ENCODE measurements at regions not wholly inside any gene's neighbourhood (a gene's known extent, or its start where the extent isn't known, plus 50 kb on each side); places are given as distances from the start of the nearest gene placed in this dataset.

- DNase-seq (ENCODE audit: low read depth in 2 of 3, low spot score in 1 of 3) = no peak
Measured at GRCh38 chr3:72102112-72102616, 317.2 kb upstream of the PROK2 start.

GRCh38 chr3:72101494-72101893 lies 316.5 kb upstream of the PROK2 start:
- DNase-seq (ENCODE audit: low read depth in 2 of 3, low spot score in 1 of 3) = no peak

DNA sequence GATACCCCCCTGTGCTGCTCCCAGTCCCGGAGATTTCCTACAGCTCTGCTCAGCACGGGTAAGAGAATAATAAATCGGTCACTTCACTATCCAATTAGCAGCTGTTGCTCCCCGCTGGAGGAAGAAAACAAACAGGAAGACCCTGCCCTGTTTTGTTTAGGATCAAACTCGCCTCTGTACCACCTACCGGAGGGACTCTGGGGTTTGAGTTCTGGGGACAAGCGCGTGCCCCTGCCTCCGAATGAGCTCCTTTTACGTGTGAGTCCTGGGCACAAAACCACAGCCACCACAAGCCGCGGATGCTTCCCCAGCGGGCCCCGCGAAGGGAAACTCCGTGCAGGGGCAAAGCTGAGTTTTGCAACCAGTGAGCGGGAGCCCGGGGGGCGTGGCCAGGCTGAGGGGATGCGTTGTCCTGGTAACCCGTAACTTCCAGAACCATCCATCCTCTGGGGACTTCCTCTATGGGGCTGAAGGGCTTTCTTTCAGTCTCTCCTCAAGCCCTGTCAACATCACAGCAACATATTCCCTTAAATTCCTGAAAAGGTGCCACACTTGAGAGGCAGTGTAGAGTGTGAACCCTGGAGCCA lies 315.7 kb upstream of the PROK2 start:
- peak; percentile 78 to 83 (median 80) for DNase-seq (ENCODE audit: low read depth in 2 of 3, low spot score in 1 of 3)

DNA sequence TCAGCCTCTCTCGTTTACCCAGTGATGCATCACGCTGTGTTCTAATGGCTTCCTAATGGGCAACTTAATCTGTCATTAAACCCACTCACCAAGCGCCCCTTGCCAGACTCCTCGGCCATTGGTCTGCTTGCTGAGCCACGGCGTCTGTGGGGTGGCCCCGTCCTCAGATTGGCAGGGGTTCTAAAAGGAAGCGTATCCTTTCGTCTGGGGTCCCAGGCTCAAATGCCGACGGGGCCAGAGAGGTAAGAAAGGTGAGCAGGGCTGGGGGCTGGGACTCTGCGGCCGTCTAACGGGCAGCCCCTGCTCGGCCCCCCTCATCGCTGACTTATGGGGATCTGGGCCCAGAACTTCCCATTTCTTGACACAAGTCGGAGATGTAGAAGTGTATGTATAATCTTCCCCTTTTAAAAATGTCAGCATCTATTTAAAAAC lies 315.1 kb upstream of the PROK2 start:
- no peak for DNase-seq (ENCODE audit: low read depth in 2 of 3, low spot score in 1 of 3)

GRCh38 chr3:72099326-72100079 lies 314.6 kb upstream of the PROK2 start:
- no peak for DNase-seq (ENCODE audit: low read depth in 2 of 3, low spot score in 1 of 3)

- DNase-seq (ENCODE audit: low read depth in 2 of 3, low spot score in 1 of 3) = no peak
Measured at GRCh38 chr3:72097053-72097452, 312.1 kb upstream of the PROK2 start.

GRCh38 chr3:72095521-72095920 lies 310.6 kb upstream of the PROK2 start:
- DNase-seq (ENCODE audit: low read depth in 2 of 3, low spot score in 1 of 3) = no peak

- DNase-seq (ENCODE audit: low read depth in 2 of 3, low spot score in 1 of 3) = no peak
Measured at GRCh38 chr3:72093992-72094334, 309.0 kb upstream of the PROK2 start.

DNA sequence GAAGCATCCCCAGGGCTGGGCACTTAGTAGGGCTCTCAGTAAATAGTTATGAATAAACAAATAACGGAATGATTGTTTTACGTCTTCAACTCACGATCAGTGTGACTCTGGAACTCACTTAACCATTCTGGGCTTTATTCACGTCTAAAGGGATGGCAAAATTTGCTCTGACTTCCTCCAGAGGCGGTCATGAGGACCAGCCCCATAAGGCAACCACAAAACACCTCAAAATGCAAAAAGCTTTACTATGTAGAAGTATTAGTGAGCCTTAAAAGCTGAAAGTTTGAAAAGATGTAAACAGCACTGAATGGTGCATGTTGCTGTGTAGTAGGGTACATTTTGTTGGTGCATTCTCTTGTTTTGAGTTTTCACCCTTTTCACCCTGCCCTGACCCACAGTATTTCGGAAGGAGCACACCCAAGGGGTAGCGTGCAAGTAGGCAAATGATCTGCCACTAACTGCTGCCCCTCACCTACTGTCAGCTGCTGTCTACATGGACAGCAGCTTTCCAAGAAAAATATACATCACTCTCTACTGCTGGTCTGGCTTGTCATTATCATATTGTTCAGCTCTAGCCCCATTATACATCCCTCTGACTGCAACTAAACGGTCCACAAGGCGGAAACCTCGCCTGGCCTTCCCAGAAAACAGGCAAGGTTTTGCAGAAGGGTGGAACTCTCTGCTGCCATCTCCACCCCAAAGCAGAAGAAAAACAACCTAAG lies 308.5 kb upstream of the PROK2 start:
- no peak for DNase-seq (ENCODE audit: low read depth in 2 of 3, low spot score in 1 of 3)

DNA sequence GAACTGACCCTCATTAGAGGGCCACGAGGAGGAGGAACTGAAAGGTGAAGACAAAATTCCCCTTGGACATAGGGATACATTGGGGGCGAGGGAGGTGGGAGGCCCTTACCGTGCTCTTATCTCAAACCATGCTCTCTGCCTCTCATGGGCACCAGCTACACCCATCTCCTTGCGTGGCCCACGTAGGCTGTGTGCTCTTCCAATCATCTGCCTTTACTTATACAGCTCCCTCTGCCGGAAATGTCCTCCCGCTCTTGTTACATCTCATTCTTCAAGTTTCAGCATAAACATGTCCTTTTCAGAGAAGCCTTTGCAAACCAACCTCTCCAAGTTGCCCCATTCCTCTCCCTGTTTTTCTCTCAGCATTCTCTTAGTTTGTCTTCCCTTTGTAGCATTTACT lies 307.8 kb upstream of the PROK2 start:
- DNase-seq (ENCODE audit: low read depth in 2 of 3, low spot score in 1 of 3) = no peak

DNA sequence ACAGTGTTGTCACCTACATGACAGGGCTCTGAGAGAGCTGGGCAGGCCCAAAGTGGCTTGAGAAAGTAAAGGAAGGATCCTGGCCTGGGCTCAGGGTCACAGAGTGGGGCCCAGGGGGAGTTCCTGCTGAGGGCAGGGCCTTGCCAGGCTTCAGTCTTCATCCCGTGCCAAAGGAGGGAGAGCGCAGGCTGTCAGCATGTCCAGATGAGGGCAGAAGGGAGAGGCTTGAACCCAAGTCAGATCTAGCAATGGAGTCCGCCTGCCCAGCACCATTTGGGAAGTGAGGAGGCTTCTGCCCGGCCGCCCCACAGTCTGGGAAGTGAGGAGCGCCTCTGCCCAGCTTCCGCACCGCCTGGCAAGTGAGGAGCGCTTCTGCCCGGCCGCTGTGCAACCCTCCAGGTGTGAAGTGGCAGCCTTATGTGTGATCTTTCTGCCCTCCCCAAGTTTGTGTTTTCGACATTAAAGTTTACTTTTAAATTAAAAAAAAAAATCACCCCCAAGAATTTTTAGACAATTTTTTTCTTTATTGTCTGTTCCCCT lies 303.6 kb upstream of the PROK2 start:
- no peak for DNase-seq (ENCODE audit: low read depth in 2 of 3, low spot score in 1 of 3)

GRCh38 chr3:72087420-72087819 lies 302.5 kb upstream of the PROK2 start:
- no peak for DNase-seq (ENCODE audit: low read depth in 2 of 3, low spot score in 1 of 3)

DNA sequence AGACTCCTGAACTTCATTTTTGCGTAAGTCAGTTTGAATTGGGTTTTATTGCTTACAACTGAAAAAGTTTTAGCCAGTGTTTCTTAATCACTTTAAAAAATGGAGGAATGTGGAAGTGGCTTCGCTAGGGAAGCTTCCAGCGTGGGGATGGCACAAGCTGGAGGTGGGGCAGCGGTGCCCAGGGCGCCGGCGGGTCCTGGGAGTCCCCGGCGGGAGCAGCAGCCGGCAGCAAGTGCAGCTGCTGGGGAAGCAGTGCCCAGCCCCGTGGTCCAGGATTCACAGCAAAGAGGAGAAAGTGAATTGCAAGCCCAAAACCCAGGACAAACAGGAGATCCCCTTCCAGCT lies 301.8 kb upstream of the PROK2 start:
- no peak for DNase-seq (ENCODE audit: low read depth in 2 of 3, low spot score in 1 of 3)

GRCh38 chr3:72086042-72086742 lies 301.2 kb upstream of the PROK2 start:
- no peak for DNase-seq (ENCODE audit: low read depth in 2 of 3, low spot score in 1 of 3)

DNA sequence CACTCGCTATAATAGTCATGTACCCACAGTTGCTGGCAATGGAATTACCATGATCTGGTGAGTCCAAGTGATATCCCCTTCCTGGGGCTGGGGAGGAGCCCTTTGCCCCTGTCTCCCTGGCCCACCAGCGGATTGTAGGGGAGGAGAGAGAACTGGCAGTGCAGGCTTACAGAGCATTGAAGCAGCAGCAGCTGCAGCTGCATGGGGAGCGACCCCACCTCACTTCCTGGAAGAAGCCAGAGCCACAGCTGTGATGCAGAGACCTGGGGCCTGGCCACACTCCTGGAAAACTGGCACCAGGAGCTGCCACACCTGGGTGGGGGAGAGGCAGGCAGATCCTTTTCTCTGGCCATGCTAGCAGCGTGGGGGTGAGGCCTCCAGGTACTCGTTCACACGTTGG lies 300.1 kb upstream of the PROK2 start:
- no peak for DNase-seq (ENCODE audit: low read depth in 2 of 3, low spot score in 1 of 3)

DNA sequence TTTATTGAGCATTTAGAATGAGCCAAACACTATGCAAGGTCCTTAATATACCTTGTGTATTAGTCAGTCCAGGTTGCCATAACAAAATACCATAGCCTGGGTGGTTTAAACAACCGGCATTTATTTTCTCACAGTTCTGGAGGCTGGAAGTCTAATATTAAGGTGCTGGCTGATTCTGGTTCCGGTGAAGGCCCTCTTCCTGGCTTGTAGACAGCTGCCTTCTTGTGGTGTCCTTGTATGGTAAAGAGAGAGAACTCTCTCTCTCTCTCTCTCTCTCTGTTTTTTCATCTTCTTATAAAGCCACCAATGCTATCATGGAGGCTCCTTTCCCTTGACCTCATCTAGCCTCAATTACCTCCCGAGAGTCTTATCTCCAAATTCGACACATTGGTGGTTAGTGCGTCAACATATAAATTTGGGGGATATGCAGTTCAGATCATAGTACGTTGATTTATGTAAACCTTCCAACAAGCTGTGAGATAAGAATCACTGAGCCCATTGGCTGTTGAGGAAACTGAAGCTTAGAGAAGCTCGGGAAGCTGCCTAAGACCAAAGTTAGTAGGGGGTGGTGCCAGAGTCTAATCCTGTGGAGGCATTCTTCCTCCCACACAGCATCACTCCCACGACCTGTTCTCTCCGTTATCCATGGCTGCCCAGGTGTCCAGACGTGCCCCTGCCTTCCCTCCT lies 298.0 kb upstream of the PROK2 start:
- no peak for DNase-seq (ENCODE audit: low read depth in 2 of 3, low spot score in 1 of 3)

DNA sequence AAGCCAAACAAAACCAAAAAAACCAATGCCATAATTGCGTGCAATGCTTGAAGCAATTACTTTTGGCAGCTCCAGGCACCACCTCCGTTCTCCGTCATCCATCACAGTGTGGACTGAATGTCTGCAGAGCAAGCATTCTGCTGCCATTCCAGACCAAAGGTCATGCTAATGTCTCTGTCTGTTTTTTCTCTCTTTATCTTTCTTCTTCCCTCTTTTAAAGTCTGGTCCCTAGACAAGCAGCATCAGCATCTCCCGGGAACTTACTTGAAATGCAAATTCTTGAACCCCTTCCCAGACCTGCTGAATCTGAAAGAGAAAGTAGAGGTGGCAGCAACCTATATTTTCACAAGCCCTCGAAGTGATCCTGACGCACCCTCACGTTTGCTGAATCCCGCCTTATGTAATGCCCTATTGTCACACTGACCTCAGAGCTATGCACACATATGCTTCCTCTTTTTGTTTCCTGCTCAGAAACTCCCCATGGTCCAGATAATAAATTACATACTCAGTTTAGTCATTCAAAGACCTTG lies 297.3 kb upstream of the PROK2 start:
- DNase-seq (ENCODE audit: low read depth in 2 of 3, low spot score in 1 of 3) = no peak

- no peak for DNase-seq (ENCODE audit: low read depth in 2 of 3, low spot score in 1 of 3)
Measured at GRCh38 chr3:72081471-72082185, 296.7 kb upstream of the PROK2 start.

DNA sequence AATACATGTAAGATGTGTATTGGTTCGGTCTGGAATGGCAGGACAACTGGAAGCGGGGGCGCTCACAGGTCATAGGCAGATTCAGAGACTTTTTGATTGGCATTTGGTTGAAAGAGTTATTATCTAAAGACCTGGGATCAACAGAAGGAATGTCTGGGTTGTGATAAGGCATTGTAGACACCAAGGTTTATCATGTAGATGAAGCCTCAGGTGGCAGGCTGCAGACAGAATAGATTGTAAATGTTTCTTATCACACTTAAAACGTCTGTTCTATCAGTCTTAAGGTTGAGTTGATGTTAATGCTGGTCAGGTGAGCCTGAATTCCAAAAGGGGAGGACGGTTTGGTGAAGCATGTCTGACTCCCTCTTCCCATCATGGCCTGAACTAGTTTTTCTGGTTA lies 295.9 kb upstream of the PROK2 start:
- DNase-seq (ENCODE audit: low read depth in 2 of 3, low spot score in 1 of 3) = no peak

GRCh38 chr3:72080095-72080494 lies 295.1 kb upstream of the PROK2 start:
- no peak for DNase-seq (ENCODE audit: low read depth in 2 of 3, low spot score in 1 of 3)
